Keratinocyte (primary cell): ENCODE measurements at regions not wholly inside any gene's neighbourhood (a gene's known extent, or its start where the extent isn't known, plus 50 kb on each side); places are given as distances from the start of the nearest gene placed in this dataset.

Experiments
- DNase-seq: peaks from one replicate; pipeline ENCODE4 v3.0.0-alpha.2; 2011; ENCODE audit warnings: low read depth, missing footprints, low spot score
- FAIRE-seq: peaks from 2 replicates; lab custom pipeline; 2011; peaks lifted over from hg19 to GRCh38; lab: Jason Lieb, UNC
- H2AFZ ChIP-seq: 2 replicates; pipeline ENCODE4 v1.6.0; 2012; ENCODE audit warnings: low read length, control low read depth, inconsistent platforms; ENCODE audit not compliant: control insufficient read depth
- H3K27ac ChIP-seq: 2 replicates; pipeline ENCODE4 v1.5.1; 2011; ENCODE audit warnings: low read length; ENCODE audit not compliant: control insufficient read depth, insufficient read depth
- H3K27me3 ChIP-seq: 3 replicates; pipeline ENCODE4 v1.6.0; 2011; ENCODE audit warnings: low read length; ENCODE audit not compliant: control insufficient read depth, insufficient read depth; ENCODE audit errors: extremely low read depth
- H3K36me3 ChIP-seq, 2 experiments: 2 replicates in 1 of 2; 3 replicates in 1 of 2; pipeline ENCODE4 v1.5.1; 2011; ENCODE audit warnings: low read length in 2 of 2, mild to moderate bottlenecking in 1 of 2; ENCODE audit not compliant: control insufficient read depth in 2 of 2, insufficient read depth in 2 of 2; ENCODE audit errors: extremely low read depth in 1 of 2
- H3K4me1 ChIP-seq: 3 replicates; pipeline ENCODE4 v1.5.1; 2011; ENCODE audit warnings: low read length; ENCODE audit not compliant: control insufficient read depth, insufficient read depth; ENCODE audit errors: extremely low read depth
- H3K4me2 ChIP-seq: 3 replicates; pipeline ENCODE4 v1.6.0; 2011; ENCODE audit warnings: low read depth, low read length; ENCODE audit not compliant: control insufficient read depth, insufficient read depth; ENCODE audit errors: extremely low read depth
- H3K4me3 ChIP-seq, 3 experiments: fragments of 200-600 bp in 1 of 3; sonication (generic) in 1 of 3; 2 replicates in 2 of 3; 3 replicates in 1 of 3; pipeline ENCODE4 v1.5.1; 2011 to 2016; ENCODE audit warnings: low read length in 3 of 3, mild to moderate bottlenecking in 3 of 3, control low read depth in 2 of 3, inconsistent platforms in 1 of 3, low read depth in 1 of 3, mixed read lengths in 1 of 3, mixed run types in 1 of 3, moderate library complexity in 1 of 3; ENCODE audit not compliant: control insufficient read depth in 2 of 3, insufficient read depth in 2 of 3; ENCODE audit errors: extremely low read depth in 1 of 3
- H3K79me2 ChIP-seq: 2 replicates; pipeline ENCODE4 v1.6.0; 2012; ENCODE audit warnings: low read length; ENCODE audit not compliant: control insufficient read depth, insufficient read depth
- H3K9ac ChIP-seq: 3 replicates; pipeline ENCODE4 v1.6.0; 2011; ENCODE audit warnings: low read length; ENCODE audit not compliant: control insufficient read depth, insufficient read depth; ENCODE audit errors: extremely low read depth
- H3K9me1 ChIP-seq: 3 replicates; pipeline ENCODE4 v1.6.0; 2011; ENCODE audit warnings: low read length; ENCODE audit not compliant: control insufficient read depth, insufficient read depth; ENCODE audit errors: extremely low read depth
- H3K9me3 ChIP-seq: 2 replicates; pipeline ENCODE4 v1.5.1; 2012; ENCODE audit warnings: low read depth, low read length; ENCODE audit not compliant: control insufficient read depth
- H4K20me1 ChIP-seq: 3 replicates; pipeline ENCODE4 v1.6.0; 2011; ENCODE audit warnings: low read length; ENCODE audit not compliant: control insufficient read depth, insufficient read depth; ENCODE audit errors: extremely low read depth
- CTCF ChIP-seq, 3 experiments: IDR thresholded peaks in 1 of 3; conservative IDR thresholded peaks in 1 of 3; optimal IDR thresholded peaks in 1 of 3; 2 replicates in 2 of 3; 3 replicates in 1 of 3; pipeline versions ENCODE3 to v1.5.1; 2011; ENCODE audit warnings: low read length in 3 of 3, mild to moderate bottlenecking in 3 of 3, moderate library complexity in 2 of 3, control low read depth in 1 of 3, inconsistent platforms in 1 of 3; ENCODE audit not compliant: insufficient read depth in 2 of 3; ENCODE audit errors: extremely low read depth in 1 of 3
- EZH2 ChIP-seq: IDR thresholded peaks from one replicate; pipeline ENCODE4 v1.6.1; 2012; ENCODE audit warnings: inconsistent platforms, mild to moderate bottlenecking, low read length, moderate library complexity
- dilution Hi-C: fragments of 300-500 bp; cut with MboI; formaldehyde crosslinking; loops from one replicate; pipeline ENCODE4 v1.7.0; 2020; ENCODE audit warnings: low sequenced_read_pairs; ENCODE audit not compliant: extremely low pct_ligation_motif_present

DNA sequence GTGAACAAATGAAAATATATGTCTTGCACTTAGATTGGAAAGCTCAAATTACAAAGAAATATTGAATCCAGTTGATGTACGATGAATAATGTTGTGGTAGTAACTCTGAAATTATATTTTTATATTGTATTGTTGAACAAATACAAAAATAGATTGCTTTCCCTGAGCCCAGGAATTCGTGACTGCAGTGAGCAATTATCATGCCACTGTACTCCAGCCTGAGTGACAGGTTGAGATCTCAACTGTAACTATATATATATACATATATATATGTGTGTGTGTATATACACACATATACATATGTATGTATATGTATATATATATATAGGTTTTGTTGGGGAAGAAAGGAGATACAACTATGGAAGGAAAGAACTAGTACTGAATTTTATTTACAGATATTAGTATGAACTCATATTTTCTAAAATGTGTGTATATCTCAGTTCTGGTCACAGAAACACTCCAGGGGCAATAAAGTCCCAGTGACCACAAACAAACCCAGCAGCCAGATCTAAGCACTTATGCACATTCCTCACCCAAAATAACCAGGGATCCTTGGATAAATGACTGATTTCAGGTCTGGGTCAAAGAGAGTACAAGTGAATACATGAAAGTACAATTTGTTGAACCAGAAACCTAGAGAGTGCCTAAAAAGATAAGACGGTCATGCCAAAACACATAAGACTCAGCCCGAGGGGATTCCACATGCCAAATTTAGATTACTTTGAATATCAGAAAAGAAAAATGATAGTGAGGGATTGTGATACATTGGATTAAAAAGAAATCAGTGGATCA is 146.3 kb downstream of the TMX3 start:
- H3K9me3 ChIP-seq, result no peaks in the 10 kb centered on the region
- H3K9ac ChIP-seq, result no peak overlapping the region
- no peak overlapping the region for H3K4me3 ChIP-seq
- dilution Hi-C loops, result no loop called here
- H3K4me1 ChIP-seq, result no peaks in the 10 kb centered on the region
- H3K4me2 ChIP-seq, result no peak overlapping the region
- H3K36me3 ChIP-seq, result no peaks in the 10 kb centered on the region
- FAIRE-seq (no peak), DNase-seq (no peak)
- H3K27me3 ChIP-seq, result no peaks in the 10 kb centered on the region
- no peaks in the 10 kb centered on the region for H4K20me1 ChIP-seq
- no peaks in the 10 kb centered on the region for H3K9me1 ChIP-seq
- H3K79me2 ChIP-seq, result no peaks in the 10 kb centered on the region
- H3K27ac ChIP-seq, result no peak overlapping the region
- no peak for TF ChIP-seq EZH2
- no peak for TF ChIP-seq CTCF (optimal IDR thresholded peaks at IDR 0.05 in 1 of 3, IDR thresholded peaks at IDR 0.05 in 1 of 3, conservative IDR thresholded peaks at IDR 0.05 in 1 of 3; ENCODE audit: extremely low read depth in 1 of 3, insufficient read depth in 2 of 3, low read length in 3 of 3)
- H2AFZ ChIP-seq, result no peak overlapping the region

DNA sequence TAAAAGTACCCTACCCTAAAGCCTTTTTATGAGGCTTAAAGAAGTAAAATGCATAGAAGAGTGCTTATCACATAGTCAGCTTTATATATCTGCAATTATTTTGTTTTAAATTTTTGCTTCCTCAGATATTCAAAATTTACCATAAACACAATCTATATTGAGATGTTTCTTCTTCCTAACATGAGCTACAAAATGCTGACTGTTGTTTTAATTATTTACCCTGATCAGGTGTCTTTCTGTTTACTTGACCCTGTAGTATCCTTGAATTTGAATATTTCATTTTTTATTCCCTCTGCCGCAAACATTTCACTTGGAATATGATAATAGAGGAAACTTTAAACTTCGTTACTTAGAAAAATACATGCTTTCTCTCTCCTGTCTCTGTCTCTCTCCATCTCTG is 147.9 kb downstream of the TMX3 start:
- dilution Hi-C loops, result no loop called here
- FAIRE-seq (no peak), DNase-seq (no peak)
- Histone ChIP-seq H3K27me3 (no peaks in the 10 kb centered on the region), H3K4me3 (no peak overlapping the region), H3K4me1 (no peaks in the 10 kb centered on the region), H3K79me2 (no peaks in the 10 kb centered on the region), H3K36me3 (no peaks in the 10 kb centered on the region), H4K20me1 (no peaks in the 10 kb centered on the region), H3K4me2 (no peak overlapping the region), H3K9me1 (no peaks in the 10 kb centered on the region), H3K27ac (no peak overlapping the region), H2AFZ (no peak overlapping the region), H3K9me3 (no peaks in the 10 kb centered on the region), H3K9ac (no peak overlapping the region)
- TF ChIP-seq CTCF (optimal IDR thresholded peaks at IDR 0.05 in 1 of 3, IDR thresholded peaks at IDR 0.05 in 1 of 3, conservative IDR thresholded peaks at IDR 0.05 in 1 of 3; ENCODE audit: extremely low read depth in 1 of 3, insufficient read depth in 2 of 3, low read length in 3 of 3), result no peak
- no peak for TF ChIP-seq EZH2
